ENCODE measurements at regions not wholly inside any gene's neighbourhood (a gene's known extent, or its start where the extent isn't known, plus 50 kb on each side); places are given as distances from the start of the nearest gene placed in this dataset.

DNA sequence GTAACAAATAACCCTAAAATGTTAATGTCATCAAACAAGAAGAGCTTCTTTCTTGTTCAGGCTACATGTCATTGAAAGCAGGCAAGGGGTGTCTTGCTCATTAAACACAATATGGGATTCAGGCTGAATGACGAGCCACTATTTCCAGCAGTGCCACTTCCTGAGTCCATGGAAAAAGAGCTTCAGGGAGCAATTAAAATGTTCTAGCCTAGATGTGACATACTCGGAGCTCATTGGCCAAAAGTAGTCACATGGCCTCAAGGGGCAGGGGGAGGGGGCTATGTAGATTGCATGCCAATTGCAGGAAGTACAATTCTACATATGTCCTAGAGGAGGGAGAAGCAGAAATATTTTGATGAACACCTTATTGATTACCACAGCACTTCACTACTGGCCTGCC lies 685.3 kb upstream of the ADGRL2 start:
- no peak overlapping the region for H3K14ac ChIP-seq (ENCODE audit: insufficient read length)
- WGBS, 2 experiments (ENCODE audit: extremely low coverage in 1 of 2, insufficient coverage in 1 of 2, insufficient read length in 1 of 2, insufficient replicate concordance in 2 of 2, low coverage in 1 of 2, low lambda C conversion rate in 2 of 2, missing lambda C conversion rate in 1 of 2): 92% methylated on average over 2 of the region's 2 CpGs; no CpG with 5 or more reads in 1 of the 2 experiments
- TF ChIP-seq SIRT6 (IDR thresholded peaks at IDR 0.05; ENCODE audit: low read length) (no peak), TCF12 (IDR thresholded peaks at IDR 0.05; ENCODE audit: low read depth, low read length) (no peak), SIN3A (conservative IDR thresholded peaks at IDR 0.05 in 1 of 2, IDR thresholded peaks at IDR 0.05 in 1 of 2; ENCODE audit: low read depth in 1 of 2, low read length in 2 of 2) (no peak), EGR1 (IDR thresholded peaks at IDR 0.05; ENCODE audit: borderline replicate concordance, low read depth, low read length) (no peak), EZH2 (IDR thresholded peaks at IDR 0.05; ENCODE audit: low read depth, low read length, severe bottlenecking) (no peak), EP300 (IDR thresholded peaks at IDR 0.05; ENCODE audit: borderline replicate concordance in 1 of 2, low read depth in 2 of 2, low read length in 2 of 2) (no peak), POU5F1 (IDR thresholded peaks at IDR 0.05; ENCODE audit: low read depth, low read length) (no peak), MAFK (IDR thresholded peaks at IDR 0.05; ENCODE audit: low read depth, low read length) (no peak)
- TF ChIP-seq, protein P1, sequence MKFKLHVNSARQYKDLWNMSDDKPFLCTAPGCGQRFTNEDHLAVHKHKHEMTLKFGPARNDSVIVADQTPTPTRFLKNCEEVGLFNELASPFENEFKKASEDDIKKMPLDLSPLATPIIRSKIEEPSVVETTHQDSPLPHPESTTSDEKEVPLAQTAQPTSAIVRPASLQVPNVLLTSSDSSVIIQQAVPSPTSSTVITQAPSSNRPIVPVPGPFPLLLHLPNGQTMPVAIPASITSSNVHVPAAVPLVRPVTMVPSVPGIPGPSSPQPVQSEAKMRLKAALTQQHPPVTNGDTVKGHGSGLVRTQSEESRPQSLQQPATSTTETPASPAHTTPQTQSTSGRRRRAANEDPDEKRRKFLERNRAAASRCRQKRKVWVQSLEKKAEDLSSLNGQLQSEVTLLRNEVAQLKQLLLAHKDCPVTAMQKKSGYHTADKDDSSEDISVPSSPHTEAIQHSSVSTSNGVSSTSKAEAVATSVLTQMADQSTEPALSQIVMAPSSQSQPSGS (IDR thresholded peaks at IDR 0.05; ENCODE audit: low read length): no peak
- TF ChIP-seq, protein P2, sequence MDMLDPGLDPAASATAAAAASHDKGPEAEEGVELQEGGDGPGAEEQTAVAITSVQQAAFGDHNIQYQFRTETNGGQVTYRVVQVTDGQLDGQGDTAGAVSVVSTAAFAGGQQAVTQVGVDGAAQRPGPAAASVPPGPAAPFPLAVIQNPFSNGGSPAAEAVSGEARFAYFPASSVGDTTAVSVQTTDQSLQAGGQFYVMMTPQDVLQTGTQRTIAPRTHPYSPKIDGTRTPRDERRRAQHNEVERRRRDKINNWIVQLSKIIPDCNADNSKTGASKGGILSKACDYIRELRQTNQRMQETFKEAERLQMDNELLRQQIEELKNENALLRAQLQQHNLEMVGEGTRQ (IDR thresholded peaks at IDR 0.05; ENCODE audit: low read length): no peak
- TF ChIP-seq, protein P3, sequence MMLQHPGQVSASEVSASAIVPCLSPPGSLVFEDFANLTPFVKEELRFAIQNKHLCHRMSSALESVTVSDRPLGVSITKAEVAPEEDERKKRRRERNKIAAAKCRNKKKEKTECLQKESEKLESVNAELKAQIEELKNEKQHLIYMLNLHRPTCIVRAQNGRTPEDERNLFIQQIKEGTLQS (IDR thresholded peaks at IDR 0.05; ENCODE audit: insufficient read depth, low read depth, low read length): no peak

More for the DNA sequence above, 685.3 kb upstream of the ADGRL2 start:
- H4K5ac ChIP-seq (ENCODE audit: insufficient read length, low read depth, low read length): no peak overlapping the region
- no peak overlapping the region for H3K4me2 ChIP-seq (ENCODE audit: insufficient read depth in 1 of 2, low read depth in 2 of 2, low read length in 2 of 2)
- peaks cover 0 to 6% (median 0%) of the 10 kb centered on the region in 4 experiments; a peak in 2 of 7 replicates for H3K4me1 ChIP-seq (replicated peaks in 1 of 4; ENCODE audit: control insufficient read depth in 3 of 4, insufficient read depth in 4 of 4, low read length in 3 of 4)
- H3K9ac ChIP-seq (replicated peaks in 1 of 4; ENCODE audit: extremely low read depth in 1 of 4, low read depth in 3 of 4, low read length in 3 of 4): no peak overlapping the region
- no peak overlapping the region for H2BK120ac ChIP-seq (replicated peaks; ENCODE audit: low read depth, low read length)
- H2AK5ac ChIP-seq (ENCODE audit: low read depth, low read length): no peak overlapping the region
- H4K91ac ChIP-seq (replicated peaks; ENCODE audit: insufficient read length, low read length): no peak overlapping the region
- no peaks in the 10 kb centered on the region for H3K36me3 ChIP-seq (ENCODE audit: control insufficient read depth in 2 of 4, insufficient read depth in 4 of 4, low read length in 3 of 4)
- no peaks in the 10 kb centered on the region for H4K20me1 ChIP-seq (replicated peaks in 1 of 2; ENCODE audit: control insufficient read depth in 1 of 2, insufficient read depth in 2 of 2, low read length in 2 of 2)
- no peak overlapping the region for H4K8ac ChIP-seq (ENCODE audit: extremely low read depth, insufficient read depth, low read length)
- no peak overlapping the region for H2BK20ac ChIP-seq (ENCODE audit: low read length)
- CTCF ChIA-PET (ENCODE audit: partially characterized antibody): interaction anchor here (0.9 kb wide), 1 partner anchor 309 kb away, joined by 3 read pairs; no protein-coding TSS in a partner anchor
- no peak for FAIRE-seq
- DNase-seq (ENCODE audit: low read depth in 1 of 2, low spot score in 2 of 2): no peak
- no peak overlapping the region for H3K27ac ChIP-seq (ENCODE audit: low read depth, low read length)
- H3K4ac ChIP-seq (replicated peaks; ENCODE audit: insufficient read length, low read depth, low read length): no peak overlapping the region
- no peak overlapping the region for H2BK15ac ChIP-seq (ENCODE audit: low read length)
- H3K23ac ChIP-seq (ENCODE audit: insufficient read length): no peak overlapping the region
- no peak overlapping the region for H2AFZ ChIP-seq (ENCODE audit: low read length)
- H3K27me3 ChIP-seq (replicated peaks in 1 of 4; ENCODE audit: control insufficient read depth in 3 of 4, extremely low read depth in 1 of 4, insufficient read depth in 3 of 4, low read length in 3 of 4): no peaks in the 10 kb centered on the region
- no peak overlapping the region for H3K56ac ChIP-seq (replicated peaks; ENCODE audit: insufficient read length, low read depth, low read length)
- 0 out of 4 replicates have a peak, but pooled peaks cover 0 to 3% of the 10 kb centered on the region in 2 experiments for H3K9me3 ChIP-seq (ENCODE audit: insufficient read depth in 2 of 2, low read depth in 1 of 2, low read length in 1 of 2)
- no peak overlapping the region for H3K18ac ChIP-seq (ENCODE audit: extremely low read depth, low read length)
- H3K79me1 ChIP-seq (ENCODE audit: low read depth, low read length): no peaks in the 10 kb centered on the region
- no peaks in the 10 kb centered on the region for H3K23me2 ChIP-seq (ENCODE audit: low read depth, low read length)
- no peak overlapping the region for H2BK5ac ChIP-seq (ENCODE audit: low read depth, low read length)
- no peaks in the 10 kb centered on the region for H3K79me2 ChIP-seq (ENCODE audit: control insufficient read depth in 1 of 2, insufficient read depth in 2 of 2, low read length in 2 of 2)
- H2BK12ac ChIP-seq (ENCODE audit: low read depth, low read length): no peak overlapping the region
- H3K4me3 ChIP-seq (ENCODE audit: extremely low read depth in 1 of 4, insufficient read depth in 2 of 4, low read depth in 3 of 4, low read length in 4 of 4): no peak overlapping the region
- POLR2A ChIA-PET (ENCODE audit: partially characterized antibody): no interaction called here

Data from H1 (cell line).